NK-92 treated with Interleukin-12 subunit alpha and Interleukin-12 subunit beta, amount 100 ng/mL, for 24 hours (cell line): ENCODE measurements at regions not wholly inside any gene's neighbourhood (a gene's known extent, or its start where the extent isn't known, plus 50 kb on each side); places are given as distances from the start of the nearest gene placed in this dataset.

Experiments used
- DNase-seq: peaks from one replicate; lab custom pipeline; 2025; lab: John Stamatoyannopoulos, UW

DNA sequence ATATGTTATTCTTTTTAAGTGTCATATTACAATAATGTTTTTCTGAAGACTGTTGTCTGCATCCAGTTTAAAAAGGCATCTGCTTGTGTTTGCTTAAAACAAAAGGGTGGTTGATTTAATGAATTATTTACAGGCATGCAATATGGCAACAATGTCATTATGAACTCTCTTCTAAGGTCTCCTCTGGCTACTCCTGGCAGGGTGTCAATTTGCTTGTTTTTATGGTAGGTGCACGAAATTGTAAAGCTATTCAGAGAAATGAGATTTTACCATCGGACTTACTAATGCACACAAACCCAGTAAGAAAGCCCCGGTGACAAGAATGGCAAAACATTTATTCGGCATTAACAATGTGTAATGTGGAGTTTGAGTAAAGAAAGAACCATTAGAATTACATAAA lies 539.8 kb upstream of the ZNF608 start:
- no peak for DNase-seq

DNA sequence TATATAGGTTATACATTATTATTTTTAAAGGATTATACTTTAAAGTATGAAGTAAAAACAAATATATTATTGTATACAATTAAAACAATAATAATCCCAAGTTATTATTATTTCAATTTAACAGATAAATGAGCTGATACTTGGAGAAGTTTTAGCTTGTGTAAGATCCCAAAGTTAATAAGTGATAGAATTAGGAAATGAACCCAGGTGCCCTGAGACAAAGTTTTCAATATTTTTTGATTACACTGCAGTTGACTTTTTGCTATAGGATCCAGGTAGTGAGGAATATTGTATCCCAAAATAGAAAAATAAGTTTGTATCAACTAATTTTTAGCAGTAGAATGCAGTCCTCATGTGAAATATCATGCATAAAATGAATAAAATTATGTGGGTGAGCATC lies 543.2 kb upstream of the ZNF608 start:
- DNase-seq, result no peak

DNA sequence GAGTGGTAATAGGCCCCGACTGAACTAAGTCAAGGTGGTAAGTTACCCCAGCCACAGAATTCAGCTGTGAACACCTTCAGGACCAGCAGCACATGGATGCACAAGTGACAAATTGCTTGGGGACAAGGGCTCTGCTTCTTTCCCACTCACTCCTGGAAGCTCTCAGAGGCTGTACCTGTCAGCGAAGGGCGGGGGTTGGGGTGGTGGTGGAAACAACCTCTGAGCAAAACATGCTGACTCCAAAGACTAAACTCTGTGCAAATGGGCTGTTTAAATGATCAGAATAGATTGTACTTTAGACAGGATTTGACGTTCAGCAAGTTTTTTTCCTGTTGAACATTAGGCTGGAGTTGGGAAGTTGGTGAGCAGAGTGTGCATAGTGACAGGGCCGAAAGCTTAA lies 544.5 kb upstream of the ZNF608 start:
- no peak for DNase-seq

DNA sequence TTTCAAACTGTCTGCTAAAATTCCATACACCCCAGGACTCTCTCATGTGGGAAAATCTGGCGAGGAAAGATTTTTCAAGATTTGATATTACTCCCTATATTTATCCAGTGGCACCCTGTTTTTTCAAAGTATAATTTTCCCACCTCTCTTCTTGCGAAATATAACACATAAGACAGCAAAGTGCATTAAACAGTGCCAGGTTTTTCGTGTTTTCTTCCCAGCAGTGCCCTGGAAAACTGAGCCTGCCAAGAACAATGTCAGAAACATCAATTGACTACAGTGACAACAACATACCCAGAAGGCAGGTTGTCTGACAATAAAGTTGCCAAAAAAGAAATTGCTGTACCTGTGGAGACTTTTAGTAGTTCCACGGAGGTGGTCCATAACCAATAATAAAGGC lies 545.0 kb upstream of the ZNF608 start:
- no peak for DNase-seq

DNA sequence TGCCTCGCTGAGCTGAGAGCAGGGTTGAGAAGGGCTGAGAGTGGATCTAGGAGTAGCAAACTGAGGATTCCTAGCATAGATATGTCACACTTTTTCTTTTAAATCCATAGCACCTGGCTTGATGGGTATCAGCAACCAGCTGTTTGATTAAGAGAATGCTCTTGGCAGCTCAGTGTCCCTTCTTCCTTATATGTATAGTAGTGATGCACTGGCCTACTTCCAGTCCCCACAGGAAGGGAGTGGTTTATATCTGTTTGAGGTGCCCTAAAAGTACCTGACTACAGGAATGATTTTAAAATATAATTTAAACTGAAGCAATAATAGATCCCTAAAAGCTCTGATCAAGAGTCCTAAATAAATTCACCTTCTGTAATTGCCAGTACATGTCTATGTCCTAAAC lies 546.8 kb upstream of the ZNF608 start:
- no peak for DNase-seq

DNA sequence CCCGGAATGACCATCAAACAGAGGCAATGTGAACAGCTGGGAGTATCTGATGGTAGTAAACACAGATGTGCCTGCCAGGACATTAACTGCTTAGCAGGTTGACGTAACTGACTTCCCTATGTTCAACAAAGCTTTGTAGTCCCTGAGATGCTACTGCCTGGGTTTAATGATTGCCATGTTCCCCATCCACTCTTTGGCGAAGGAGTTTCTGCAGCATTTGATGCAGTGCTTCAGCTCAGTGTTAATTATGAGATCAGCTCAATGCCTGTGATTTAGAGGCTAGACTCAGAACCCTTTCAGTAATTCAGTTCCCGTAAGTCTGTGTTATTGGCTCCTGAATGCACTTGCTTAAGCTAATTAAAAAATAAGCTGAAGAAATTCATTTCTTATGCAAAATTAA lies 547.3 kb upstream of the ZNF608 start:
- no peak for DNase-seq

DNA sequence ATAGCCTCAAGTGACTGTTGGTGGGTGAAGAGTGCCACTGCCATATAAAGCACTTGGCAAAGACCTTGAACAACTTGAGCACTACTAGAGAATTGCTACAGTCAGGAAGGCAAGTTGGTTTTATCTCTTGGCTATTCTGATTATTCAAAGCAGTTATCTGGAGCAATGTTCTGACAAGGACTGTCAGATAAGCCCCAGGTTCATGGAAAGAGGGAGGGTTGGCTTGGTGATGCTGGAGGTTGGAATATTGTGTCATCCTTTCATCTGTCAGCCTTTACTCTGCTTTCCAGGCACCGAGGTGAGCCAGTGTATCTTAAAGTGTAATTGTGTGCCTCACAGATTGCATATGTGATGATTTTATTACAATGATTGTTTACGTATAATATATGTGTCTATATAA lies 548.4 kb upstream of the ZNF608 start:
- DNase-seq, result no peak

DNA sequence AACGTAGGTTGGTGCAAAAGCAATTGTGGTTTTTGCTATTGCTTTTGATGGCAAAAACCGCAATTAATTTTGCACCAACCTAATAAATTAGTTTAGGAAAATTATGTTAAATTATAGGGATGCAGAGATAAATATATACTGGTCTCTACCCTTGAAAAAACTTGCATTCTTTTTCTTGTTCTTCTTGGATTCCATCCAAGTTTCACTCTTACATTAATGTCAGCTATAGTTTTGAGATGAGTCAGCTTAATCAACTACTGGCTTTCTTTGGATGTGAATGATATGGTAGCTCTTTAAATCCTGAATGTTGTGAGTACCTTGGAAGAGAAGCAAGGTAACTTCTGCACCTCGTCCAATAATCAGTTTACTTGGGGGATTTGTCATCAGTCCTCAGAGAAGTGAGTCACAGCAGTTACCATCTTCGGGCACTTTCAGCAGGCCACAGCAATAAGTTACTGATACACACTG lies 549.0 kb upstream of the ZNF608 start:
- no peak for DNase-seq

DNA sequence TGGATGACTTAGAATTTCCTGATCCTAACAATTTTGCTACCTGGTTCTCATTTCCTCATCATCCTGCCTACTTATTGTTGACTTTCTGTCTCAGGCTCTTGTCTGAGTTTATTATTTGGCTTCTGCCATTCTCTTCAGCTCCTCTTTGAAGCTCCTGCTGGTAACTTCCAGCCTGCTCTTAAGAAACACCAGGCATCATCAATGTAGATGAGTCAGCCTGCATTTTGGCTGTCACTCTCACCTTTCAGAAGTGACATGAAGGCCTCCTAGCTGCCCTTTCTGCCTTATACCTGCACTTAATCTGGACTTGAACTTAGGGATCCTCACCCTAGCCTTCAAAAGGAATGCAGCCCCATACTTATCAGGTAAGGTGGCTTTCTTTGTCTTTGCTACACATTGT lies 551.8 kb upstream of the ZNF608 start:
- no peak for DNase-seq

DNA sequence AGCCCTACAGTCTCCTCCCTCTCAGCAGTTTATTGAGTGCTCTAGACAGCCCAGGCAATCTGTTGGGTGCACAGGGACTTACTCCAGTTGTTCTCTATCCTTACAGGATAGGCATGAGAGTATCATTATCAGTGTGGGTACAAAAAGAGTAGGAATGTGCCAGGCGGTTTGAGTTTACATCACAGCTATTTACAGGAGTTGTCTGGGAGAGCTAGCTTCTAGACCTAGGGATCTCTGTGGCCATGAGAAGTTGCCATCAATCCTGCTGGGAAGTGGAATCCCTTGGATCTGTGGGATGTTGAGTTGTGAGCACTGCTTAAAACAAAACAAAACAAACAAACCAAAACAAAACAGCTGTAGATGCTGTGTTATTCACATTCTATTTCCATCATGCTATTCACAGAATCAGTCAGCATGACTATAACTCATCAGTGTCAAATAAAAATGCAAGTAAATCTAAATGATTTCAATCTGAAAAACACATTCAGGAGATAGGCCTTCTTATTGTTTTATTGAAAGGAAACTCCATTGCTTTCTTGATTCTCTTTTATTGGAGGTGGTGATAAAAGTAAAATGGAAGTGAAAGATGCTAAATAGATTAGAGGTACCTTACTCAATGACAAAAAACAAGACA lies 552.4 kb upstream of the ZNF608 start:
- DNase-seq, result no peak

DNA sequence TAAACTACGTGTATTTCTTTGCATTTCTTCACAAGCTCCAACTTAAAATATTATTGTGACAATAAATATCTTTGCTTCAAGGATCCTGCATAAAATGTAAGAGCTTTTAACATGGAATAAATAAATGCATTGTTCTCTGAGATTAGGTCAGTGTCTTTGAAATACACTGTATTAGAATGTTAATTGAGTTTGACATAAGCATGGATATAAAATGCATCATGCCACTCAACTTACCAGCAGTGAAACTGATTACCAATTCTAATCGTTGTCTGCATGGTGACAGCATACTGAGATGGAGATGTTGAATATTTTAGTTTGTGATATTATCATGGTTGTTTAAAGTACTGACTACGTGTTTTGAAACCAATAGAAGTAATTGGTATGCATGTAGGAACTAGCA lies 555.3 kb upstream of the ZNF608 start:
- no peak for DNase-seq

DNA sequence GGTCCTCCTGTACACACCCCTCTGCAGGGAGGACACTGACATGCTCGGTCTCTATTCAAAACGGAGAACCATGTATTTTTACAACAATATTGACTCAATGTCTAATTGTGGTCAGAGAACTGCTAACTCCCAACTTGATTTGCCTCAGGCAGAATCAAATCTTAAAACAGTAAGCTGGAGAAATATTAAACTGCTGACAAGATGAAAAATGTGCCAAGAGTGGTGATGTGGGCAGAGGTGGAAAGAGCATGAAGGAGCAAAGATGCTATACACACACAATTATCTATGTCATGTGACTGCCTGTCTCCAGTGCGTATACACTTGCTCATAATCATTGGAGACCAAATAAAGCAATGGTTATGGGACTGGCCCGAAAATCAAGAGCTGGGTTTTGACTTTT lies 556.1 kb upstream of the ZNF608 start:
- no peak for DNase-seq

DNA sequence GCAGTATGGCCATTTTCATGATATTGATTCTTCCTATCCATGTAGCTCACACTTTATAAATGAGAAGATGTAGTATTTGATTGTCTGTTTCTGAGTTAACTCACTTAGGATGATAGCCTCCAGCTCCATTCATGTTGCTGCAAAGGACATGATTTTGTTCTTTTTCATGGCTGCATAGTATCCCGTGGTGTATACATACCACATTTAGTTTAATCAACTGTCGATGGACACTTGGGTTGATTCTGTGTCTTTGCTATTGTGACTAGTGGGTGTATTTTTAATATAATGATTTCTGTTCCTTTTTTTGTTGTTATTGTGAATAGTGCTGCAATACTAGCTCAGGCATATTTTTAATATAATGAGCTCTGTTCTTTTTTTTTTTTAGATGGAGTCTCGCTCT lies 560.3 kb upstream of the ZNF608 start:
- DNase-seq, result no peak

DNA sequence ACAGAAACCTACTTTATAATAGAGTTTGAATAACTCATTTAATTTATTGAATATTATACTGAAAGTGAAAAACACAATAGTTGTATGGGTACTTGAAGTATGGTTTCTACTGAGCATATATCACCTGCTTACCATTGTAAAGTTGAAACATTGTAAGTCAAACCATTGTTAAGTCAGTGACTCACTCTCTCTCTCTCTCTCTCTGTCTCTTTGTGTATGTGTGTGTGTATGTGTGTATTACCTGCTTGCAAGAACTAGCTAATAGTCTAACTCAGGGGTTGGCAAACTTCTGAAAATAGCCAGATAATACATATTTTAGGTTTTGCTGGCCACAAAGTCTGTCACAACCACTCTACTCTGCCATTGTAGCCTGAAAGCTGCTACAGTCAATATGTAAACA lies 564.3 kb upstream of the ZNF608 start:
- DNase-seq, result no peak

DNA sequence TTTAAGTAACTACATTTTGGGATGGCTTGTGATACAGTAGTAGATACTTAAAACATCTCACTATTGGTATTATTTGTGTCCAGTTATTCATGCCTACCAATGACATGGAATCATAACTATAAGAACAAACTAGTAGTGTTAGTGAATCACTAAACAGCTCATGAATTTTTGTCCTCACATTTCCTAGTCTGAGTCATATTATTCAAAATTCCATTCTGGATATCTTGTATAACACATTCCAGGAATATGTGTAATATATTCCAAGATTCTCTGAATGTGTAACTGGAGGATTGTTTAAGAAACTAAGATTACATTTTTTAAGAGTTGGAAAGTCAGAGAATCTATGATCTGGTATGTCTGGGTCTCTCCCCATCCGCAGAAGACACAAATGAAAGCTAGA lies 565.3 kb upstream of the ZNF608 start:
- DNase-seq, result no peak

DNA sequence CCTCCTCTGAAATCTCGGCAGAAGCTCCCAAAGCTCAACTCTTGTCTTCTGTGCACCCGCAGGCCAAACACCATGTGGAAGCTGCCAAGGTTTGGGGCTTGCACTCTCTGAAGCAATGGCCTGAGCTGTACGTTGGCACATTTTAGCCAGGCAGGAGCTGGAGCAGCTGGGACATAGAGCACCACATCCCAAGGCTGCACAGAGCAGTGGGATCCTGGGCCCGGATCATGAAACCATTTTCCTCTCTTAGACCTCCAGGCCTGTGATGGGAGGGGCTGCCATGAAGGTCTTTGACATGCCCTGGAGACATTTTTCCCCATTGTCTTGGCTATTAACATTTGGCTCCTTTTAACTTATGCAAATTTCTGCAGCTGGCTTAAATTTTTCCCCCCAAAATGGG lies 567.1 kb upstream of the ZNF608 start:
- no peak for DNase-seq

DNA sequence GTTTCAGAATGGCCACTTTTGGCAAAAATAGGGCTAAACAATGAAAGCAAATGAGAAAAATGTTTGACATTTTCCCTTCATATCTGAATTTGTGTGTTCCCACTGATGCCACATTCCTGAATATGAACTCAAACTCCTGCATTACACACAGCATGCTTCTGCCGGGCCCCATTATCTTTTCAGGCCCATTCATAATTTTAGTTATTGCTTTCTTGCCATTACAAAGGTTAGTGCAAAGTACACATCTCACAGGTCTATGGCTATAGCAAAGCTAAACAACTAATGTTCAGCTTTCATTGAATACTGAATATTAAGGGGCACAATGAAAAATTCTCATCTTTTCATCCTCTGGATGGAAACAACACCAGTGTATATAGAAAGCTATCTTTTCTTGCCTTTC lies 568.9 kb upstream of the ZNF608 start:
- DNase-seq, result no peak

DNA sequence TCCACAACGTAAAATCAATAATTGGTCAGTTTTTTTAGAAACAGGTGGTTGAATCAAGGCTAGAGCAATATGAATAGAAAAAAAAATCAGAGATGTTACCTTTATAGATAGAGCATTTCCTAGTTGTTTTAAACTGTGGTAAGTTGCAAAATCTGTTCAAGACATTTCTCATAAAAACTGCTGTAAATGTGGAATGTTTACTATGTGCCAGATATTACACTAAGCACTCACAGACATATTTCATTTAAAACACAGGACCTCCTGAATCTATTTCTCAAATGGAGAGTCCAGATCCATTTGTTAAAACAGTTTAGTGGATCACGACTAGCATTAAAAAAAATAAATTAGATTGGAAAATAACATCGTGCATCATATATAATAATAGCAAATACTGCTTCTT lies 570.0 kb upstream of the ZNF608 start:
- DNase-seq, result no peak

DNA sequence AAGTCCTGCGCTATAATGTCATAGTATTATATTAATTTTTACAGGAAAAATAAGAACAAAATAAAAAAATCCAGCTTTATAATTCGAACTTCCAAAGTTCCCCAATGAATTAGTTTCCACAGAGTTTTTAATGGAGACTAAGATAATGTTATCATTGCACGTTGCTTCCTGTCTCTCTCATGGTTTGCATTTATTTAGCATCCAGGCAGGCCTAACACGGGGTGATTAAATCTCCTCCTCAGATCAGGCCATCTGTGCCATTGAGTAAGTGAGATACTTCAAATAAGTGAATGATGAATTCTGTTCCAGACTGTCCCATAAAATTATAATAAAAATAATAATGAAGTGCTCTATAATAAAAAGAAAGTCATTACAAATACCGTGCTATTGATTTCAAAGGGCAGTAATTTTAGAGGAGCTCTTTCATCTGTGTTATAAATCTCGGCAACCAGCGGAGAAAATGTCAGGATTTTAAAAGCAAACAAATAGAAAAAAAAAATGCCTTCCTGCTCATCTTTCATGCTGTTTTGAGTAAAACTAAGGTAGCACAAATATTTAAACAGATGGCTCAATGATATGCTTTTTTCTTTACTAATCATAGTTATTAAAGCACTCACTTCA lies 570.6 kb upstream of the ZNF608 start:
- DNase-seq, result no peak

DNA sequence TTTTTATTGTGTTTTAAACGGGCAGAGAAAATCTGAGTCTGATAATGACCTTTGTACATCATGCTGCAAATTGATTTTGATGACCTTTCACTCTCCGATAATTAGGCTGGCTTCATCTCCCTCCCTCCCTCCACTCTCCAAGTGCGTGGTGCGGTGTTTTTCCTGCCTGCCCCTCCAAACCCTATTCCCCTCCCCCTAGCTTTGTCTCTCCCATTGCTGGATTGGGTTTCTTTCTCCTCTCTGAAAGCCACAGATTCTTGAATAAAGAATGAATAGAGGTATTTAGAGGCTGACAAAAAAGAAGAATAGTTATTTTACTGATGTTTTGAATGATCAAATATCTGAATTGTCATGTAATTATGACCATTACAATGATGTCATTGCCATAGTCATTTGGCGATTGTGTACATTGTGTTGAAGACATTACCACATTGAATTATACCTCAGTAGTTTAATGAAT lies 571.1 kb upstream of the ZNF608 start:
- no peak for DNase-seq

DNA sequence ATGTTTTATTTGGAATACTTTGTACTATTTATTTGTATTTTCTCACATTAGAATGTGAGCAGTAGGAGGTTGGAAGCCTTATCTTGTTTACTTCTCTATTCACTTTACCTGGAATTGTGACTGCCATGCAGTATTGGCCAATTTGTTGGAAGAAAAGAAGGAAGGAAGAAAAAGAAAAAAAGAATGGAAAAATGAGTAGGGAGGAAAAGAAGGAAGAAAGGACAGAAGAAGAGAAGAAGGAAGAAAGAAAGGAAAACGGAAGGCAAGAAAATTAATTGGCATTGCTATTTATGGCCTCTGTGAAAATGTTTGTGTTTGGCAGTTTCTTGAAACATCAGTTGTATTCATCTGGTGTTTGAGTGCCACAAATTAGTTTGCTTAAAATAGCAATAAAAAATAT lies 575.2 kb upstream of the ZNF608 start:
- no peak for DNase-seq

DNA sequence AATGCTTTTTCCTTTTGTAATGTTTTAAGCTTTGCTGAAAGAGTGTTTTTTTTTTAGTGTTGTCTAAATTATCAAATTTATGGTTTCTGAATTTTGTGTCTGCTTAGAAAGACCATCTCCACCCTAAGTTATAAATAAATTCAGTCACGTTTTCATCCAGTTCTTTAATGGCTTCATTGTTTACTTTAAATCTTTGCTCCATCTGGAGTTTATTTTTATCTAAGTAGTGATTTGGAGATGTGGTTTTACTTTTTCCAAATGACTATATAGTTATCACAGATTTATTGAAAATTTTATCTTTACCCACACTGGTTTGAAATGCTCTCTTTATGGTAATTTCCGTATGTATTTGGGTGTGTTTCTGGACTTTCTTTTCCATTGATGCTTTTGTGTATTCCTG lies 577.2 kb upstream of the ZNF608 start:
- no peak for DNase-seq

DNA sequence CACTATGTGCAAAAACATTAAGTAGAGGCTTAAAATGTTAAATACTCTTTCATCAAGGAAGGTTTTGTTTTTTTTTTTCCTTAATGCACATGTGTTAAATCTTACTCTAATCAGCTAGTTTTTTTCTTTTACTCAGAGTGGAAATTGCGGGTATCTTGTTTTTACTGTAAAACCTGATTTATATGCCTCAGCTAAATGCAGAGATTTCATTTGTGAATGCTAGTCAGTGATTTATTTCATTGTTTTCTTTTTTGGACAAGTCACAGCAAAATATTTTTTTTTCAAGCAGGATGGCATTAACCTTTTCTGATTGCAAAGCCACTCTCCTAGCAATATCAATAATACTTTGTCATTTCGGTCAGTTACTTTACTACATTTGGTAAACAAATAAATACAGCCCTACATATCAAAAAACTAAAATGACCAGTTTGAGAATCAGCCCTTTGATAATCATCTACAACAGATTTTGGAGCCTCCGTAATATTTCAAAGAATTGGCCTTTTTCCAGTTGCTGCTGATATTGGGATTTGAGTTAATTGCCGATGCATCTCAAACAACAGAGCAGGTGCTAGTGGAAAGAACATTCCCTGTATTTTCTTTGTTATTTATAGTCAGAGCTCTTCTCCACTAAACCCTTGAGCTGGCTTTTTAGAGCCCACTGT lies 579.2 kb upstream of the ZNF608 start:
- no peak for DNase-seq

DNA sequence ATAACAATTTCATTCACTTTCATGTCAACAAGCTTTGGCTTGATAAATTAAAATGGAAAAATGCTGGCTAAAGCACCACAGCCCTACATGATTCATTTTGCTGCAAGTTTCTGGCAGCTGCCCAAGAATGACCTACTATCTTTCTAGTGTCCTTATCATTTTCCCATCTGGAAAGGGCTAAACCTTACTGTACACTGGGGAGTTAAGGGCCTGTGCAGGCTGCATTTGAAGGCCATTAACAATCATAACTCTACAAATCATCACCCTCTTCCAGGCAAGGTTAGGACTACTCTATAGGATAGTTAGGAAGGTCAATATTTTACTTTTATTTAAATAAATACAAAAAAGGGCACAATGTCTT lies 579.7 kb upstream of the ZNF608 start:
- no peak for DNase-seq
